OCI-LY7 (cell line): ENCODE measurements at regions not wholly inside any gene's neighbourhood (a gene's known extent, or its start where the extent isn't known, plus 50 kb on each side); places are given as distances from the start of the nearest gene placed in this dataset.
"Not testable (repeated sequence)": the region's sequence is repeated elsewhere in the genome, so short reads cannot be mapped to it uniquely, and the experiment has no call there.

Source experiments
- BruUV-seq: library from RNA; stranded (reverse); fragments of 400-500 nt; replicated peaks from 2 replicates; lab custom pipeline; 2021; lab: Mats Ljungman, UMichigan
- CTCF ChIA-PET: fragments of 300-600 bp; sonication (Branson Sonifier 250); formaldehyde crosslinking; loops from one replicate; lab custom pipeline; 2022; ENCODE audit warnings: antibody characterized with exemption; ENCODE audit not compliant: unreplicated experiment; lab: Charles Lee
- POLR2A ChIA-PET: fragments of 300-600 bp; sonication (Branson Sonifier 250); formaldehyde crosslinking; loops from one replicate; lab custom pipeline; 2022; ENCODE audit warnings: antibody characterized with exemption; lab: Charles Lee
- DNase-seq: peaks from one replicate; pipeline ENCODE4 v3.0.0-alpha.2; 2015; ENCODE audit warnings: low spot score
- H2AFZ ChIP-seq: fragments of 200-600 bp; sonication (generic), shearing (Covaris generic); 2 replicates; pipeline ENCODE4 v1.6.1; 2014; ENCODE audit warnings: mild to moderate bottlenecking, antibody characterized with exemption, low read length, moderate library complexity
- H3K27ac ChIP-seq: fragments of 200-600 bp; sonication (generic); 2 replicates; pipeline ENCODE4 v1.5.1; 2014; ENCODE audit warnings: mixed run types, low read depth, mild to moderate bottlenecking, moderate library complexity, low read length, inconsistent platforms; ENCODE audit not compliant: poor library complexity, severe bottlenecking
- H3K36me3 ChIP-seq: fragments of 200-600 bp; sonication (generic); 2 replicates; pipeline ENCODE4 v1.6.1; 2014; ENCODE audit warnings: mild to moderate bottlenecking, antibody characterized with exemption, low read length, moderate library complexity, mixed read lengths; ENCODE audit not compliant: insufficient read depth
- H3K4me1 ChIP-seq: fragments of 200-600 bp; sonication (generic); 2 replicates; pipeline ENCODE4 v1.5.1; 2014; ENCODE audit warnings: mild to moderate bottlenecking, low read length; ENCODE audit not compliant: insufficient read depth, poor library complexity, severe bottlenecking
- H3K4me2 ChIP-seq: fragments of 200-600 bp; sonication (generic); 2 replicates; pipeline ENCODE4 v1.6.1; 2014; ENCODE audit warnings: mild to moderate bottlenecking, low read length
- H3K4me3 ChIP-seq: fragments of 200-600 bp; sonication (generic); 2 replicates; pipeline ENCODE4 v1.5.1; 2014; ENCODE audit warnings: mild to moderate bottlenecking, low read depth, low read length; ENCODE audit not compliant: poor library complexity, severe bottlenecking
- H3K79me2 ChIP-seq: fragments of 200-600 bp; sonication (generic); 2 replicates; pipeline ENCODE4 v1.6.1; 2016; ENCODE audit warnings: low read depth, mild to moderate bottlenecking, low read length, moderate library complexity, mixed read lengths; ENCODE audit not compliant: insufficient read depth
- H3K9me2 ChIP-seq: fragments of 200-600 bp; sonication (generic); 2 replicates; pipeline ENCODE4 v1.6.1; 2016; ENCODE audit warnings: mild to moderate bottlenecking, low read length, mixed read lengths; ENCODE audit not compliant: insufficient read depth
- H3K9me3 ChIP-seq: fragments of 200-600 bp; sonication (generic); 2 replicates; pipeline ENCODE4 v1.6.1; 2014; ENCODE audit warnings: mild to moderate bottlenecking, mixed run types, low read length, mixed read lengths
- H4K20me1 ChIP-seq: fragments of 200-600 bp; sonication (generic); 2 replicates; pipeline ENCODE4 v1.6.1; 2014; ENCODE audit warnings: mild to moderate bottlenecking, antibody characterized with exemption, low read length, moderate library complexity, mixed read lengths; ENCODE audit not compliant: insufficient read depth
- CTCF ChIP-seq: fragments of 200-600 bp; sonication (generic); conservative IDR thresholded peaks from 2 replicates; pipeline ENCODE4 v1.5.1; 2014; ENCODE audit warnings: mild to moderate bottlenecking, antibody characterized with exemption, low read length, moderate library complexity, mixed read lengths
- EZH2phosphoT487 ChIP-seq: fragments of 200-600 bp; sonication (generic); IDR thresholded peaks from 2 replicates; pipeline ENCODE4 v1.6.1; 2018; ENCODE audit warnings: low read depth, borderline replicate concordance, mild to moderate bottlenecking, mixed run types, antibody characterized with exemption, low read length, moderate library complexity, mixed read lengths
- intact Hi-C: fragments of 100-400 bp; cut with micrococcal nuclease; formaldehyde crosslinking; loops from one replicate; pipeline ENCODE4 v1.10.0; 2022; ENCODE audit not compliant: unreplicated experiment

DNA sequence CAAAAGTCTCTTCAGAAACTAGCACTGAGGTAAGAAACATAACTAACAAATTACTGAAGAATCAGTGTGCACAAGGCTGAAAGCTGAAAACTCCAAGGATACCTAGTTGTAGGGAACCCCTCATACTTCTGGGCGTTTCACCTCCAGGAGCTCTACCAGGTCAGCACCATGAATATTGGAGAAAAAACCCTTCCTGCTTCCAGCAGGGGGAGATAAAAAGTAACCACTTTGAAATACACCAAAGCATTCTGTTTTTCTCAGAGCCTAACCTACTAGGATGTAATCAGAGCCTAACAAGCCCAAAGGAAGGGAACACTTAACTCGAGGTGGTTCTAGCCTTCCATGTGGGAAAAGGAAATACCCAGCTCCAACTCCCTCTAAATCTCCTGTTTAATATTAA, 175.8 kb upstream of the MME start:
- peak; percentile 66 for DNase-seq
- TF ChIP-seq EZH2phosphoT487 (no peak), CTCF (peak; percentile 83)
- Histone ChIP-seq H2AFZ (peak overlapping the region; percentile 89), H3K79me2 (no peaks in the 10 kb centered on the region), H4K20me1 (no peaks in the 10 kb centered on the region), H3K9me3 (no peaks in the 10 kb centered on the region; the same call in 1 of the 2 replicates), H3K9me2 (no peaks in the 10 kb centered on the region), H3K27ac (no peak overlapping the region), H3K36me3 (no peaks in the 10 kb centered on the region), H3K4me2 (peak overlapping the region; percentile 27; the same call in 1 of the 2 replicates), H3K4me1 (peaks cover 12% of the 10 kb centered on the region), H3K4me3 (no peak overlapping the region)
- CTCF ChIA-PET: no interaction called here
- intact Hi-C loops: loop anchor here (1.0 kb wide), 1 partner anchor 419 kb away; no protein-coding TSS in a partner anchor
- POLR2A ChIA-PET: interaction anchor here (0.6 to 1.5 kb wide), 5 partner anchors 21 to 418 kb away, joined by 3 to 4 read pairs (median 3); no protein-coding TSS in a partner anchor
- BruUV-seq: no TSS peak

GRCh38 chr3:154902495-154902894, 177.6 kb upstream of the MME start:
- DNase-seq, H3K27ac ChIP-seq, CTCF ChIA-PET, H2AFZ ChIP-seq, H3K4me2 ChIP-seq, H4K20me1 ChIP-seq, intact Hi-C loops, H3K9me2 ChIP-seq, H3K36me3 ChIP-seq, BruUV-seq, H3K79me2 ChIP-seq, POLR2A ChIA-PET, H3K4me3 ChIP-seq, H3K9me3 ChIP-seq: not testable (repeated sequence)
- peaks cover 12% of the 10 kb centered on the region for H3K4me1 ChIP-seq

GRCh38 chr3:154901278-154901677, 178.8 kb upstream of the MME start:
- POLR2A ChIA-PET: no interaction called here
- H3K4me2 ChIP-seq: no peak overlapping the region
- no peaks in the 10 kb centered on the region for H3K9me2 ChIP-seq
- H3K36me3 ChIP-seq: no peaks in the 10 kb centered on the region
- peak overlapping the region; percentile 3; the same call in 1 of the 2 replicates for H2AFZ ChIP-seq
- no peaks in the 10 kb centered on the region for H4K20me1 ChIP-seq
- no peaks in the 10 kb centered on the region for H3K9me3 ChIP-seq
- no peak overlapping the region for H3K4me3 ChIP-seq
- H3K27ac ChIP-seq: no peak overlapping the region
- CTCF ChIA-PET: no interaction called here
- TF ChIP-seq EZH2phosphoT487: no peak
- TF ChIP-seq CTCF: no peak
- peaks cover 12% of the 10 kb centered on the region for H3K4me1 ChIP-seq
- no TSS peak for BruUV-seq
- H3K79me2 ChIP-seq: no peaks in the 10 kb centered on the region
- no peak for DNase-seq
- intact Hi-C loops: no loop called here
